ENCODE measurements at regions not wholly inside any gene's neighbourhood (a gene's known extent, or its start where the extent isn't known, plus 50 kb on each side); places are given as distances from the start of the nearest gene placed in this dataset.

- Histone ChIP-seq H3K4me1 (replicated peaks in 1 of 4; ENCODE audit: control insufficient read depth in 3 of 4, insufficient read depth in 4 of 4, low read length in 3 of 4) (peaks cover 0 to 17% (median 8%) of the 10 kb centered on the region in 4 experiments; a peak in 6 of 7 replicates), H3K27me3 (replicated peaks in 1 of 4; ENCODE audit: control insufficient read depth in 3 of 4, extremely low read depth in 1 of 4, insufficient read depth in 3 of 4, low read length in 3 of 4) (peaks cover 0 to 3% (median 0%) of the 10 kb centered on the region in 4 experiments; a peak in 1 of 7 replicates), H3K79me1 (ENCODE audit: low read depth, low read length) (no peaks in the 10 kb centered on the region), H2BK20ac (ENCODE audit: low read length) (no peak overlapping the region), H2BK12ac (ENCODE audit: low read depth, low read length) (no peak overlapping the region), H2BK5ac (ENCODE audit: low read depth, low read length) (no peak overlapping the region; the same call in 1 of the 2 replicates), H3K23ac (ENCODE audit: insufficient read length) (no peak overlapping the region), H3K56ac (replicated peaks; ENCODE audit: insufficient read length, low read depth, low read length) (no peak overlapping the region), H4K20me1 (replicated peaks in 1 of 2; ENCODE audit: control insufficient read depth in 1 of 2, insufficient read depth in 2 of 2, low read length in 2 of 2) (no peaks in the 10 kb centered on the region), H4K8ac (ENCODE audit: extremely low read depth, insufficient read depth, low read length) (no peak overlapping the region), H3K36me3 (ENCODE audit: control insufficient read depth in 2 of 4, insufficient read depth in 4 of 4, low read length in 3 of 4) (no peaks in the 10 kb centered on the region), H3K9ac (replicated peaks in 1 of 4; ENCODE audit: extremely low read depth in 1 of 4, low read depth in 3 of 4, low read length in 3 of 4) (no peak overlapping the region), H3K14ac (ENCODE audit: insufficient read length) (no peak overlapping the region), H2BK15ac (ENCODE audit: low read length) (no peak overlapping the region), H3K4ac (replicated peaks; ENCODE audit: insufficient read length, low read depth, low read length) (no peak overlapping the region), H3K23me2 (ENCODE audit: low read depth, low read length) (no peaks in the 10 kb centered on the region), H3K79me2 (ENCODE audit: control insufficient read depth in 1 of 2, insufficient read depth in 2 of 2, low read length in 2 of 2) (no peaks in the 10 kb centered on the region), H3K4me2 (ENCODE audit: insufficient read depth in 1 of 2, low read depth in 2 of 2, low read length in 2 of 2) (no peak overlapping the region), H2AFZ (ENCODE audit: low read length) (no peak overlapping the region), H2BK120ac (replicated peaks; ENCODE audit: low read depth, low read length) (no peak overlapping the region), H2AK5ac (ENCODE audit: low read depth, low read length) (no peak overlapping the region), H3K9me3 (ENCODE audit: insufficient read depth in 2 of 2, low read depth in 1 of 2, low read length in 1 of 2) (peaks cover 4 to 9% of the 10 kb centered on the region in 2 experiments; a peak in 2 of 4 replicates), H3K18ac (ENCODE audit: extremely low read depth, low read length) (no peak overlapping the region), H3K27ac (ENCODE audit: low read depth, low read length) (no peak overlapping the region), H4K91ac (replicated peaks; ENCODE audit: insufficient read length, low read length) (no peak overlapping the region), H4K5ac (ENCODE audit: insufficient read length, low read depth, low read length) (no peak overlapping the region), H3K4me3 (ENCODE audit: extremely low read depth in 1 of 4, insufficient read depth in 2 of 4, low read depth in 3 of 4, low read length in 4 of 4) (no peak overlapping the region)
- DNase-seq (ENCODE audit: low read depth in 1 of 2, low spot score in 2 of 2) (no peak), FAIRE-seq (no peak)
- CTCF ChIA-PET (ENCODE audit: partially characterized antibody) = interaction anchor here (0.7 to 1.8 kb wide), 4 partner anchors 10 to 33 kb away, joined by 3 to 4 read pairs (median 3); no protein-coding TSS in a partner anchor
- POLR2A ChIA-PET (ENCODE audit: partially characterized antibody) = interaction anchor here (0.5 kb wide), 1 partner anchor 245 kb away, joined by 3 read pairs; no protein-coding TSS in a partner anchor
- 91% methylated on average over 14 of the region's 14 CpGs; no CpG with 5 or more reads in 1 of the 2 experiments for WGBS, 2 experiments (ENCODE audit: extremely low coverage in 1 of 2, insufficient coverage in 1 of 2, insufficient read length in 1 of 2, insufficient replicate concordance in 2 of 2, low coverage in 1 of 2, low lambda C conversion rate in 2 of 2, missing lambda C conversion rate in 1 of 2)
- TF ChIP-seq SRF (IDR thresholded peaks at IDR 0.05; ENCODE audit: low read depth, low read length) = no peak
- TF ChIP-seq CBX8 (IDR thresholded peaks at IDR 0.05; ENCODE audit: borderline replicate concordance, low read depth, low read length) = no peak
- no peak for TF ChIP-seq SIRT6 (IDR thresholded peaks at IDR 0.05; ENCODE audit: low read length)
Observed at GRCh38 chr3:193905541-193906396, 230.2 kb upstream of the HES1 start.

Data from H1 (cell line).